ENCODE measurements at regions not wholly inside any gene's neighbourhood (a gene's known extent, or its start where the extent isn't known, plus 50 kb on each side); places are given as distances from the start of the nearest gene placed in this dataset.
"Not testable (repeated sequence)": the region's sequence is repeated elsewhere in the genome, so short reads cannot be mapped to it uniquely, and the experiment has no call there.

- no peak for TF ChIP-seq CTCF (IDR thresholded peaks at IDR 0.05; ENCODE audit: extremely low read depth, insufficient read depth, missing control alignments)
- no peak for DNase-seq (ENCODE audit: low spot score)
- in situ Hi-C loops (cut with MboI; ENCODE audit: low pct_unique_long_range_greater_than_20kb, low sequenced_read_pairs, unreplicated experiment) = no loop called here
Measured at GRCh38 chr20:48503166-48503815, 324.5 kb downstream of the PREX1 start.

GRCh38 chr20:48502758-48503157 lies 325.0 kb downstream of the PREX1 start:
- no peak for DNase-seq (ENCODE audit: low spot score)
- no peak for TF ChIP-seq CTCF (IDR thresholded peaks at IDR 0.05; ENCODE audit: extremely low read depth, insufficient read depth, missing control alignments)
- in situ Hi-C loops (cut with MboI; ENCODE audit: low pct_unique_long_range_greater_than_20kb, low sequenced_read_pairs, unreplicated experiment) = no loop called here

- no peak for DNase-seq (ENCODE audit: low spot score)
- in situ Hi-C loops (cut with MboI; ENCODE audit: low pct_unique_long_range_greater_than_20kb, low sequenced_read_pairs, unreplicated experiment) = no loop called here
- no peak for TF ChIP-seq CTCF (IDR thresholded peaks at IDR 0.05; ENCODE audit: extremely low read depth, insufficient read depth, missing control alignments)
Measured at GRCh38 chr20:48502016-48502415, 325.8 kb downstream of the PREX1 start.

- in situ Hi-C loops (cut with MboI; ENCODE audit: low pct_unique_long_range_greater_than_20kb, low sequenced_read_pairs, unreplicated experiment); DNase-seq (ENCODE audit: low spot score): not testable (repeated sequence)
Measured at GRCh38 chr20:48500900-48501299, 326.9 kb downstream of the PREX1 start.

GRCh38 chr20:48498939-48499338 lies 328.9 kb downstream of the PREX1 start:
- in situ Hi-C loops (cut with MboI; ENCODE audit: low pct_unique_long_range_greater_than_20kb, low sequenced_read_pairs, unreplicated experiment) = not testable (repeated sequence)

GRCh38 chr20:48498125-48498524 lies 329.7 kb downstream of the PREX1 start:
- in situ Hi-C loops (cut with MboI; ENCODE audit: low pct_unique_long_range_greater_than_20kb, low sequenced_read_pairs, unreplicated experiment); DNase-seq (ENCODE audit: low spot score): not testable (repeated sequence)

More at GRCh38 chr20:48498939-48499338, 328.9 kb downstream of the PREX1 start:
- not testable (repeated sequence) for DNase-seq (ENCODE audit: low spot score)

GRCh38 chr20:48493966-48494365 lies 333.8 kb downstream of the PREX1 start:
- TF ChIP-seq CTCF (IDR thresholded peaks at IDR 0.05; ENCODE audit: extremely low read depth, insufficient read depth, missing control alignments) = no peak

GRCh38 chr20:48493331-48493730 lies 334.5 kb downstream of the PREX1 start:
- in situ Hi-C loops (cut with MboI; ENCODE audit: low pct_unique_long_range_greater_than_20kb, low sequenced_read_pairs, unreplicated experiment); DNase-seq (ENCODE audit: low spot score): not testable (repeated sequence)

More at GRCh38 chr20:48493966-48494365, 333.8 kb downstream of the PREX1 start:
- no peak for DNase-seq (ENCODE audit: low spot score)
- in situ Hi-C loops (cut with MboI; ENCODE audit: low pct_unique_long_range_greater_than_20kb, low sequenced_read_pairs, unreplicated experiment) = no loop called here

GRCh38 chr20:48492715-48493070 lies 335.1 kb downstream of the PREX1 start:
- no peak for DNase-seq (ENCODE audit: low spot score)
- in situ Hi-C loops (cut with MboI; ENCODE audit: low pct_unique_long_range_greater_than_20kb, low sequenced_read_pairs, unreplicated experiment) = no loop called here

More at GRCh38 chr20:48492715-48493070, 335.1 kb downstream of the PREX1 start:
- TF ChIP-seq CTCF (IDR thresholded peaks at IDR 0.05; ENCODE audit: extremely low read depth, insufficient read depth, missing control alignments) = no peak
